H9 (cell line): ENCODE measurements at regions not wholly inside any gene's neighbourhood (a gene's known extent, or its start where the extent isn't known, plus 50 kb on each side); places are given as distances from the start of the nearest gene placed in this dataset.

ENCODE experiments used
- DNase-seq: peaks from one replicate; pipeline ENCODE4 v3.0.0-alpha.2; 2017
- H2AFZ ChIP-seq: one replicate; pipeline ENCODE4 v1.6.1; 2013; ENCODE audit warnings: mild to moderate bottlenecking, low read length, control low read depth, moderate library complexity
- H2AK5ac ChIP-seq: 2 replicates; pipeline ENCODE4 v1.6.1; 2013; ENCODE audit warnings: low read length, control low read depth, mixed read lengths; ENCODE audit not compliant: insufficient read length
- H2BK120ac ChIP-seq: one replicate; pipeline ENCODE4 v1.6.1; 2013; ENCODE audit warnings: low read depth, mild to moderate bottlenecking, low read length, control low read depth, inconsistent platforms; ENCODE audit not compliant: poor library complexity, severe bottlenecking
- H2BK12ac ChIP-seq: 2 replicates; pipeline ENCODE4 v1.6.1; 2013; ENCODE audit warnings: low read length, control low read depth, mixed read lengths, low read depth; ENCODE audit not compliant: insufficient read length
- H2BK15ac ChIP-seq: 2 replicates; pipeline ENCODE4 v1.6.1; 2013; ENCODE audit warnings: low read depth, low read length, control low read depth
- H2BK20ac ChIP-seq: one replicate; pipeline ENCODE4 v1.6.1; 2013; ENCODE audit warnings: low read depth, mild to moderate bottlenecking, low read length, control low read depth, inconsistent platforms; ENCODE audit not compliant: poor library complexity, severe bottlenecking
- H2BK5ac ChIP-seq: 2 replicates; pipeline ENCODE4 v1.6.1; 2013; ENCODE audit warnings: low read length, control low read depth, mixed read lengths; ENCODE audit not compliant: insufficient read length
- H3K14ac ChIP-seq: 2 replicates; pipeline ENCODE4 v1.6.1; 2013; ENCODE audit warnings: low read length, control low read depth; ENCODE audit not compliant: insufficient read depth
- H3K18ac ChIP-seq: 2 replicates; pipeline ENCODE4 v1.6.1; 2013; ENCODE audit warnings: low read depth, mild to moderate bottlenecking, mixed read lengths, low read length, control low read depth; ENCODE audit not compliant: insufficient read length
- H3K23ac ChIP-seq: 2 replicates; pipeline ENCODE4 v1.6.1; 2013; ENCODE audit warnings: low read length, control low read depth, mixed read lengths, low read depth; ENCODE audit not compliant: insufficient read length
- H3K23me2 ChIP-seq: 2 replicates; pipeline ENCODE4 v1.6.1; 2013; ENCODE audit warnings: low read depth, mild to moderate bottlenecking, mixed read lengths, low read length, control low read depth; ENCODE audit not compliant: insufficient read length, poor library complexity, severe bottlenecking
- H3K27ac ChIP-seq: 2 replicates; pipeline ENCODE4 v1.5.1; 2013; ENCODE audit warnings: low read length, control low read depth, mixed read lengths, low read depth; ENCODE audit not compliant: insufficient read length
- H3K27me3 ChIP-seq: 2 replicates; pipeline ENCODE4 v1.6.1; 2013; ENCODE audit warnings: low read length, control low read depth, inconsistent platforms; ENCODE audit not compliant: insufficient read depth
- H3K4ac ChIP-seq: 2 replicates; pipeline ENCODE4 v1.6.1; 2013; ENCODE audit warnings: low read depth, mild to moderate bottlenecking, control low read depth, inconsistent platforms, low read length, moderate library complexity
- H3K4me1 ChIP-seq: 2 replicates; pipeline ENCODE4 v1.6.1; 2013; ENCODE audit warnings: low read length, control low read depth, inconsistent platforms; ENCODE audit not compliant: insufficient read depth
- H3K4me2 ChIP-seq: 2 replicates; pipeline ENCODE4 v1.6.1; 2013; ENCODE audit warnings: low read length, control low read depth, mixed read lengths; ENCODE audit not compliant: insufficient read length, insufficient read depth
- H3K56ac ChIP-seq: 2 replicates; pipeline ENCODE4 v1.6.1; 2013; ENCODE audit warnings: low read depth, mild to moderate bottlenecking, mixed read lengths, low read length, control low read depth; ENCODE audit not compliant: insufficient read length
- H3K79me1 ChIP-seq: 2 replicates; pipeline ENCODE4 v1.6.1; 2013; ENCODE audit warnings: low read depth, mild to moderate bottlenecking, moderate library complexity, low read length, control low read depth, inconsistent platforms; ENCODE audit not compliant: insufficient read depth, poor library complexity, severe bottlenecking
- H3K79me2 ChIP-seq: 2 replicates; pipeline ENCODE4 v1.6.1; 2013; ENCODE audit warnings: low read length, control low read depth, inconsistent platforms; ENCODE audit not compliant: insufficient read depth
- H3K9ac ChIP-seq: 2 replicates; pipeline ENCODE4 v1.6.1; 2013; ENCODE audit warnings: low read length, control low read depth, mixed read lengths; ENCODE audit not compliant: insufficient read length; ENCODE audit errors: extremely low read depth
- H3K9me3 ChIP-seq: one replicate; pipeline ENCODE4 v1.6.1; 2013; ENCODE audit warnings: low read depth, low read length, inconsistent platforms; ENCODE audit not compliant: control insufficient read depth
- H3T11ph ChIP-seq: one replicate; pipeline ENCODE4 v1.6.1; 2013; ENCODE audit warnings: mild to moderate bottlenecking, low read length, control low read depth, inconsistent platforms
- H4K20me1 ChIP-seq: one replicate; pipeline ENCODE4 v1.6.1; 2013; ENCODE audit not compliant: control insufficient read depth, insufficient read length, insufficient read depth
- H4K5ac ChIP-seq: 2 replicates; pipeline ENCODE4 v1.6.1; 2013; ENCODE audit warnings: low read depth, mild to moderate bottlenecking, mixed read lengths, low read length, control low read depth; ENCODE audit not compliant: insufficient read length
- H4K8ac ChIP-seq: replicated peaks from 2 replicates; pipeline ENCODE4 v1.6.1; 2013; ENCODE audit warnings: low read length, control low read depth, mixed read lengths, low read depth; ENCODE audit not compliant: insufficient read length
- H4K91ac ChIP-seq: 2 replicates; pipeline ENCODE4 v1.6.1; 2013; ENCODE audit warnings: low read depth, mild to moderate bottlenecking, moderate library complexity, mixed read lengths, low read length, control low read depth; ENCODE audit not compliant: insufficient read length
- H3K27ac Mint-ChIP-seq, 3 experiments: 2 replicates in 2 of 3; 3 replicates in 1 of 3; pipeline ENCODE4 v1.8.0; 2020 to 2021; ENCODE audit warnings: mixed read lengths in 3 of 3, mild to moderate bottlenecking in 1 of 3, moderate library complexity in 1 of 3
- H3K27me3 Mint-ChIP-seq: 2 replicates; pipeline ENCODE4 v1.8.0; 2021; ENCODE audit warnings: low read depth, mild to moderate bottlenecking, moderate library complexity, mixed read lengths
- H3K36me3 Mint-ChIP-seq, 3 experiments: 2 replicates in 2 of 3; 3 replicates in 1 of 3; pipeline ENCODE4 v1.8.0; 2020 to 2021; ENCODE audit warnings: low read depth in 3 of 3, mixed read lengths in 3 of 3; ENCODE audit not compliant: insufficient read depth in 1 of 3
- H3K4me1 Mint-ChIP-seq, 2 experiments: 2 replicates each; pipeline ENCODE4 v1.8.0; 2020; ENCODE audit warnings: mixed read lengths in 2 of 2
- H3K4me3 Mint-ChIP-seq, 2 experiments: 2 replicates in 1 of 2; 3 replicates in 1 of 2; pipeline ENCODE4 v1.8.0; 2020 to 2021; ENCODE audit warnings: mild to moderate bottlenecking in 2 of 2, mixed read lengths in 2 of 2, moderate library complexity in 1 of 2
- H3K9me3 Mint-ChIP-seq, 2 experiments: 2 replicates in 1 of 2; 3 replicates in 1 of 2; pipeline ENCODE4 v1.8.0; 2020; ENCODE audit warnings: mild to moderate bottlenecking in 2 of 2, mixed read lengths in 2 of 2, moderate library complexity in 1 of 2
- WGBS: extraction: QIAGEN DNeasy Blood & Tissue Kit; methylation state at CpG from one replicate; pipeline ENCODE4 v1.1.7; 2013; ENCODE audit warnings: missing lambda C conversion rate, low lambda C conversion rate, mixed read lengths; ENCODE audit not compliant: insufficient read length; ENCODE audit errors: extremely low coverage; 5-methylcytosine and 5-hydroxymethylcytosine counted together
- TF ChIP-seq, protein P1 (sequence below): fragments of 200-600 bp; sonication (generic); conservative IDR thresholded peaks from 3 replicates; pipeline ENCODE4 v1.8.0; 2021; ENCODE audit warnings: antibody characterized with exemption, mild to moderate bottlenecking

GRCh38 chr6:155850408-155850841 is 394.8 kb upstream of the NOX3 start:
- Histone ChIP-seq H2BK15ac (no peak overlapping the region), H2BK20ac (no peak overlapping the region), H2BK120ac (no peak overlapping the region), H3K56ac (no peak overlapping the region), H2AFZ (no peak overlapping the region), H3K4me2 (no peak overlapping the region), H3K27ac (no peak overlapping the region), H3K18ac (no peak overlapping the region), H3K23ac (no peak overlapping the region), H3K9me3 (no peaks in the 10 kb centered on the region), H4K8ac (no peak overlapping the region), H3K23me2 (no peaks in the 10 kb centered on the region), H2BK5ac (no peak overlapping the region), H3K4ac (no peak overlapping the region), H3K4me1 (no peaks in the 10 kb centered on the region), H2BK12ac (peak overlapping the region; percentile 50), H4K91ac (no peak overlapping the region), H3K79me2 (no peaks in the 10 kb centered on the region), H4K5ac (no peak overlapping the region), H3K79me1 (no peaks in the 10 kb centered on the region), H3K14ac (no peak overlapping the region), H3K27me3 (no peaks in the 10 kb centered on the region), H3T11ph (no peak overlapping the region), H3K9ac (no peak overlapping the region), H2AK5ac (no peak overlapping the region), H4K20me1 (no peaks in the 10 kb centered on the region)
- Mint-ChIP-seq H3K36me3 (peaks cover 0 to 12% (median 1%) of the 10 kb centered on the region in 3 experiments; a peak in 4 of 7 replicates), H3K27ac (no peak overlapping the region; a peak in 1 of 7 replicates), H3K4me1 (peaks cover 8 to 10% of the 10 kb centered on the region in 2 experiments), H3K4me3 (no peak overlapping the region), H3K9me3 (peaks cover 7 to 11% of the 10 kb centered on the region in 2 experiments; a peak in 3 of 5 replicates), H3K27me3 (no peaks in the 10 kb centered on the region)
- DNase-seq: no peak
- TF ChIP-seq, protein P1, sequence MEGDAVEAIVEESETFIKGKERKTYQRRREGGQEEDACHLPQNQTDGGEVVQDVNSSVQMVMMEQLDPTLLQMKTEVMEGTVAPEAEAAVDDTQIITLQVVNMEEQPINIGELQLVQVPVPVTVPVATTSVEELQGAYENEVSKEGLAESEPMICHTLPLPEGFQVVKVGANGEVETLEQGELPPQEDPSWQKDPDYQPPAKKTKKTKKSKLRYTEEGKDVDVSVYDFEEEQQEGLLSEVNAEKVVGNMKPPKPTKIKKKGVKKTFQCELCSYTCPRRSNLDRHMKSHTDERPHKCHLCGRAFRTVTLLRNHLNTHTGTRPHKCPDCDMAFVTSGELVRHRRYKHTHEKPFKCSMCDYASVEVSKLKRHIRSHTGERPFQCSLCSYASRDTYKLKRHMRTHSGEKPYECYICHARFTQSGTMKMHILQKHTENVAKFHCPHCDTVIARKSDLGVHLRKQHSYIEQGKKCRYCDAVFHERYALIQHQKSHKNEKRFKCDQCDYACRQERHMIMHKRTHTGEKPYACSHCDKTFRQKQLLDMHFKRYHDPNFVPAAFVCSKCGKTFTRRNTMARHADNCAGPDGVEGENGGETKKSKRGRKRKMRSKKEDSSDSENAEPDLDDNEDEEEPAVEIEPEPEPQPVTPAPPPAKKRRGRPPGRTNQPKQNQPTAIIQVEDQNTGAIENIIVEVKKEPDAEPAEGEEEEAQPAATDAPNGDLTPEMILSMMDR: no peak
- no CpG with 5 or more reads among the region's 5 CpGs for WGBS
